BLaER1 (cell line): ENCODE measurements at regions not wholly inside any gene's neighbourhood (a gene's known extent, or its start where the extent isn't known, plus 50 kb on each side); places are given as distances from the start of the nearest gene placed in this dataset.

Source experiments
- H3K27ac ChIP-seq: shearing (Covaris generic); formaldehyde crosslinking; 2 replicates; pipeline ENCODE4 v1.8.1; 2022
- H3K27me3 ChIP-seq: shearing (Covaris generic); formaldehyde crosslinking; 2 replicates; pipeline ENCODE4 v1.8.1; 2022
- H3K36me3 ChIP-seq: shearing (Covaris generic); formaldehyde crosslinking; 2 replicates; pipeline ENCODE4 v1.8.1; 2022
- H3K4me1 ChIP-seq: shearing (Covaris generic); formaldehyde crosslinking; 2 replicates; pipeline ENCODE4 v1.8.1; 2022
- H3K4me2 ChIP-seq: shearing (Covaris generic); formaldehyde crosslinking; 2 replicates; pipeline ENCODE4 v1.8.1; 2022
- H3K4me3 ChIP-seq: shearing (Covaris generic); formaldehyde crosslinking; 2 replicates; pipeline ENCODE4 v1.8.1; 2022
- H3K9ac ChIP-seq: shearing (Covaris generic); formaldehyde crosslinking; 2 replicates; pipeline ENCODE4 v1.8.1; 2022
- H3K9me3 ChIP-seq: shearing (Covaris generic); formaldehyde crosslinking; 2 replicates; pipeline ENCODE4 v1.8.1; 2022
- H4K20me1 ChIP-seq: shearing (Covaris generic); formaldehyde crosslinking; 2 replicates; pipeline ENCODE4 v1.8.1; 2022
- Cebpa-rat ChIP-seq: shearing (Covaris generic); IDR thresholded peaks from 2 replicates; pipeline ENCODE4 v1.8.1; 2022

GRCh38 chr10:2300231-2300630 lies 562.9 kb upstream of the ADARB2 start:
- H3K36me3 ChIP-seq = no peaks in the 10 kb centered on the region
- TF ChIP-seq Cebpa-rat = no peak
- H3K4me3 ChIP-seq = no peak overlapping the region
- H3K4me2 ChIP-seq = peak overlapping the region; percentile 48
- no peak overlapping the region for H3K9ac ChIP-seq
- no peak overlapping the region for H3K27ac ChIP-seq
- H3K27me3 ChIP-seq = no peaks in the 10 kb centered on the region
- H4K20me1 ChIP-seq = no peaks in the 10 kb centered on the region
- H3K4me1 ChIP-seq = peaks cover 17% of the 10 kb centered on the region
- no peaks in the 10 kb centered on the region for H3K9me3 ChIP-seq

- H3K4me1 ChIP-seq = peaks cover 17% of the 10 kb centered on the region
- no peaks in the 10 kb centered on the region for H3K27me3 ChIP-seq
- no peaks in the 10 kb centered on the region for H4K20me1 ChIP-seq
- no peak overlapping the region for H3K27ac ChIP-seq
- no peak overlapping the region for H3K4me2 ChIP-seq
- H3K9me3 ChIP-seq = no peaks in the 10 kb centered on the region
- no peak overlapping the region for H3K9ac ChIP-seq
- no peak overlapping the region for H3K4me3 ChIP-seq
- TF ChIP-seq Cebpa-rat = no peak
- no peaks in the 10 kb centered on the region for H3K36me3 ChIP-seq
Measured at GRCh38 chr10:2296179-2296891, 559.0 kb upstream of the ADARB2 start.

GRCh38 chr10:2294739-2295138 lies 557.4 kb upstream of the ADARB2 start:
- peaks cover 4% of the 10 kb centered on the region; the same call in 1 of the 2 replicates for H3K4me1 ChIP-seq
- TF ChIP-seq Cebpa-rat = no peak
- H3K4me2 ChIP-seq = no peak overlapping the region
- no peaks in the 10 kb centered on the region for H3K9me3 ChIP-seq
- H3K4me3 ChIP-seq = no peak overlapping the region
- no peak overlapping the region for H3K27ac ChIP-seq
- H4K20me1 ChIP-seq = no peaks in the 10 kb centered on the region
- H3K27me3 ChIP-seq = no peaks in the 10 kb centered on the region
- no peak overlapping the region for H3K9ac ChIP-seq
- H3K36me3 ChIP-seq = no peaks in the 10 kb centered on the region

GRCh38 chr10:2284071-2284470 lies 546.7 kb upstream of the ADARB2 start:
- Histone ChIP-seq H3K27ac (no peak overlapping the region), H3K4me1 (no peaks in the 10 kb centered on the region), H3K9me3 (no peaks in the 10 kb centered on the region), H3K4me2 (no peak overlapping the region), H4K20me1 (no peaks in the 10 kb centered on the region), H3K36me3 (no peaks in the 10 kb centered on the region), H3K9ac (no peak overlapping the region), H3K27me3 (no peaks in the 10 kb centered on the region), H3K4me3 (no peak overlapping the region)
- TF ChIP-seq Cebpa-rat = no peak

- Histone ChIP-seq H3K9ac (no peak overlapping the region), H4K20me1 (no peaks in the 10 kb centered on the region), H3K4me1 (no peaks in the 10 kb centered on the region), H3K9me3 (no peaks in the 10 kb centered on the region), H3K36me3 (no peaks in the 10 kb centered on the region), H3K27ac (no peak overlapping the region), H3K27me3 (no peaks in the 10 kb centered on the region), H3K4me3 (no peak overlapping the region), H3K4me2 (no peak overlapping the region)
- no peak for TF ChIP-seq Cebpa-rat
Measured at GRCh38 chr10:2282202-2282601, 544.9 kb upstream of the ADARB2 start.

GRCh38 chr10:2280713-2281300 lies 543.5 kb upstream of the ADARB2 start:
- Histone ChIP-seq H3K36me3 (no peaks in the 10 kb centered on the region), H3K9ac (no peak overlapping the region), H3K27ac (no peak overlapping the region), H3K9me3 (no peaks in the 10 kb centered on the region), H3K4me3 (no peak overlapping the region), H3K27me3 (no peaks in the 10 kb centered on the region), H3K4me2 (no peak overlapping the region), H3K4me1 (no peaks in the 10 kb centered on the region), H4K20me1 (no peaks in the 10 kb centered on the region)
- TF ChIP-seq Cebpa-rat = no peak

- H3K27me3 ChIP-seq = no peaks in the 10 kb centered on the region
- no peak overlapping the region for H3K9ac ChIP-seq
- H4K20me1 ChIP-seq = no peaks in the 10 kb centered on the region
- H3K4me1 ChIP-seq = no peaks in the 10 kb centered on the region
- no peaks in the 10 kb centered on the region for H3K9me3 ChIP-seq
- no peak overlapping the region for H3K4me2 ChIP-seq
- H3K36me3 ChIP-seq = no peaks in the 10 kb centered on the region
- no peak overlapping the region for H3K4me3 ChIP-seq
- H3K27ac ChIP-seq = no peak overlapping the region
- no peak for TF ChIP-seq Cebpa-rat
Measured at GRCh38 chr10:2279711-2280110, 542.4 kb upstream of the ADARB2 start.

GRCh38 chr10:2278363-2278762 lies 541.0 kb upstream of the ADARB2 start:
- Histone ChIP-seq H3K36me3 (no peaks in the 10 kb centered on the region), H3K4me3 (no peak overlapping the region), H3K4me1 (no peaks in the 10 kb centered on the region), H3K27ac (no peak overlapping the region), H3K9me3 (no peaks in the 10 kb centered on the region), H4K20me1 (no peaks in the 10 kb centered on the region), H3K27me3 (no peaks in the 10 kb centered on the region), H3K9ac (no peak overlapping the region), H3K4me2 (no peak overlapping the region)
- TF ChIP-seq Cebpa-rat = no peak

GRCh38 chr10:2263561-2263960 lies 526.2 kb upstream of the ADARB2 start:
- no peak overlapping the region for H3K9ac ChIP-seq
- no peaks in the 10 kb centered on the region for H4K20me1 ChIP-seq
- TF ChIP-seq Cebpa-rat = no peak
- no peaks in the 10 kb centered on the region for H3K36me3 ChIP-seq
- H3K27ac ChIP-seq = no peak overlapping the region
- peaks cover 10% of the 10 kb centered on the region; the same call in 1 of the 2 replicates for H3K4me1 ChIP-seq
- H3K4me3 ChIP-seq = no peak overlapping the region
- H3K9me3 ChIP-seq = no peaks in the 10 kb centered on the region; the same call in 1 of the 2 replicates
- H3K27me3 ChIP-seq = no peaks in the 10 kb centered on the region
- H3K4me2 ChIP-seq = no peak overlapping the region

- Histone ChIP-seq H4K20me1 (no peaks in the 10 kb centered on the region), H3K4me2 (no peak overlapping the region), H3K9ac (no peak overlapping the region), H3K27ac (no peak overlapping the region), H3K4me1 (peaks cover 10% of the 10 kb centered on the region; the same call in 1 of the 2 replicates), H3K9me3 (no peaks in the 10 kb centered on the region; the same call in 1 of the 2 replicates), H3K27me3 (no peaks in the 10 kb centered on the region), H3K4me3 (no peak overlapping the region), H3K36me3 (no peaks in the 10 kb centered on the region)
- no peak for TF ChIP-seq Cebpa-rat
Measured at GRCh38 chr10:2262878-2263277, 525.6 kb upstream of the ADARB2 start.
